ENCODE measurements at regions not wholly inside any gene's neighbourhood (a gene's known extent, or its start where the extent isn't known, plus 50 kb on each side); places are given as distances from the start of the nearest gene placed in this dataset.
A peak's percentile ranks its signal among the peaks of the same experiment; 100 is the strongest.

- Histone ChIP-seq H3K4me3 (replicated peaks in 1 of 3; ENCODE audit: insufficient read depth in 1 of 3, low read depth in 2 of 3, low read length in 3 of 3) (no peak overlapping the region), H3K4me1 (ENCODE audit: insufficient read depth, low read length) (0 out of 2 replicates have a peak, but pooled peaks cover 8% of the 10 kb centered on the region), H3K9ac (ENCODE audit: insufficient read depth, low read depth, low read length) (no peak overlapping the region), H3K27ac (ENCODE audit: extremely low read length, insufficient read depth, low read length) (no peak overlapping the region), H4K20me1 (ENCODE audit: insufficient read depth, low read length) (no peaks in the 10 kb centered on the region), H3K9me3 (ENCODE audit: low read length) (no peaks in the 10 kb centered on the region), H3K36me3 (replicated peaks in 1 of 2; ENCODE audit: control insufficient read depth in 1 of 2, insufficient read depth in 2 of 2, low read length in 2 of 2) (no peaks in the 10 kb centered on the region), H3K4me2 (ENCODE audit: low read depth, low read length) (no peak overlapping the region), H3K27me3 (ENCODE audit: control insufficient read depth in 1 of 2, insufficient read depth in 2 of 2, low read length in 2 of 2) (no peaks in the 10 kb centered on the region), H2AFZ (ENCODE audit: low read length) (no peak overlapping the region), H3K79me2 (ENCODE audit: insufficient read depth, low read length) (no peaks in the 10 kb centered on the region)
- intact Hi-C loops (cut with micrococcal nuclease; ENCODE audit: unreplicated experiment) = no loop called here
- no TSS peak for BruUV-seq (replicated peaks)
- WGBS (ENCODE audit: low lambda C conversion rate) = 10% methylated on average over 2 of the region's 2 CpGs
- in situ Hi-C loops (cut with HindIII; ENCODE audit: extremely low pct_ligation_motif_present, low pct_unique_long_range_greater_than_20kb) = no loop called here
- ATAC-seq = peak; percentile 82
- ChIA-PET CTCF (ENCODE audit: low intra/inter-chr PET ratio, low total read pairs) (no interaction called here), POLR2A (no interaction called here)
- DNase-seq (ENCODE audit: low spot score) = peak; percentile 57
- no peak for FAIRE-seq
- peak; percentile 96 for TF ChIP-seq NFE2 (CRISPR knock-in tag; IDR thresholded peaks at IDR 0.05)
- no peak for TF ChIP-seq ZBTB1 (CRISPR knock-in tag; IDR thresholded peaks at IDR 0.05; ENCODE audit: borderline replicate concordance)
- no peak for TF ChIP-seq ATF7-NPFF (CRISPR knock-in tag; IDR thresholded peaks at IDR 0.05; ENCODE audit: low read depth)
- no peak for TF ChIP-seq THAP7 (CRISPR knock-in tag; IDR thresholded peaks at IDR 0.05)
- TF ChIP-seq ZNF574 (CRISPR knock-in tag; IDR thresholded peaks at IDR 0.05) = no peak
- no peak for TF ChIP-seq ZNF225 (CRISPR knock-in tag; IDR thresholded peaks at IDR 0.05)
- TF ChIP-seq SAFB2 (CRISPR knock-in tag; IDR thresholded peaks at IDR 0.05; ENCODE audit: borderline replicate concordance, low read depth) = no peak
- TF ChIP-seq CHD2 (IDR thresholded peaks at IDR 0.05; ENCODE audit: low read depth, low read length) = no peak
- no peak for TF ChIP-seq KDM3A (CRISPR knock-in tag; IDR thresholded peaks at IDR 0.05; ENCODE audit: low read depth)
- no peak for TF ChIP-seq CENPX (CRISPR knock-in tag; IDR thresholded peaks at IDR 0.05)
- no peak for TF ChIP-seq ZBED4 (CRISPR knock-in tag; IDR thresholded peaks at IDR 0.05; ENCODE audit: borderline replicate concordance)
- no peak for TF ChIP-seq ZNF841 (CRISPR knock-in tag; IDR thresholded peaks at IDR 0.05; ENCODE audit: borderline replicate concordance)
- TF ChIP-seq TRIM24 (CRISPR knock-in tag; IDR thresholded peaks at IDR 0.05) = no peak
- TF ChIP-seq HNRNPL (IDR thresholded peaks at IDR 0.05; ENCODE audit: low read depth, low read length) = no peak
- no peak for TF ChIP-seq ZNF3 (CRISPR knock-in tag; IDR thresholded peaks at IDR 0.05)
- TF ChIP-seq PHF8 (CRISPR knock-in tag; IDR thresholded peaks at IDR 0.05) = no peak
- TF ChIP-seq DRAP1 (CRISPR knock-in tag; IDR thresholded peaks at IDR 0.05) = no peak
- TF ChIP-seq NONO (IDR thresholded peaks at IDR 0.05) = no peak
- TF ChIP-seq NONO (CRISPR knock-in tag; conservative IDR thresholded peaks at IDR 0.05) = no peak
- no peak for TF ChIP-seq WIZ (CRISPR knock-in tag; IDR thresholded peaks at IDR 0.05)
- TF ChIP-seq TEAD3 (CRISPR knock-in tag; optimal IDR thresholded peaks at IDR 0.05; ENCODE audit: borderline replicate concordance) = peak; percentile 23
Measured at GRCh38 chr13:74187564-74187963, 53.4 kb upstream of the KLF12 start.
